ENCODE measurements at regions not wholly inside any gene's neighbourhood (a gene's known extent, or its start where the extent isn't known, plus 50 kb on each side); places are given as distances from the start of the nearest gene placed in this dataset.

DNA sequence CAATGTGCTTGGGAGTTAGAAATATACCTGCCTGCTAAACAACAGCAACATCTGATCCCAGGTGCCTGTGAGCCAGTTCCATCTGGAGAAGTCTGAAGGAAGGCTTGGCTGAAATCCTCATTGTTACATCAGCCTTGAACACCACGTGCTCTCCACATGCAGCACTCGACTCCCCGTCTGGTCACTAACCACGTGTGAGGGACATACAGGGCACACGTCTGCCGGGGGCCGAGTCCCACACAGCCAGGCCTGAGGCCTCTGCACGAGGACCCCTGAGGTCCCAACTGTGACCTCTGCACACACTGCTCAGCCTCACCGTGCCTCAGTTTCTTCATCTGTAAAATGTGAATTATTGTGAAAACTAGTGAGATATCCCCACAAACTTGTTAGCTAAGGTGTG, 236.5 kb upstream of the SALL3 start:
- TF ChIP-seq, protein P1, sequence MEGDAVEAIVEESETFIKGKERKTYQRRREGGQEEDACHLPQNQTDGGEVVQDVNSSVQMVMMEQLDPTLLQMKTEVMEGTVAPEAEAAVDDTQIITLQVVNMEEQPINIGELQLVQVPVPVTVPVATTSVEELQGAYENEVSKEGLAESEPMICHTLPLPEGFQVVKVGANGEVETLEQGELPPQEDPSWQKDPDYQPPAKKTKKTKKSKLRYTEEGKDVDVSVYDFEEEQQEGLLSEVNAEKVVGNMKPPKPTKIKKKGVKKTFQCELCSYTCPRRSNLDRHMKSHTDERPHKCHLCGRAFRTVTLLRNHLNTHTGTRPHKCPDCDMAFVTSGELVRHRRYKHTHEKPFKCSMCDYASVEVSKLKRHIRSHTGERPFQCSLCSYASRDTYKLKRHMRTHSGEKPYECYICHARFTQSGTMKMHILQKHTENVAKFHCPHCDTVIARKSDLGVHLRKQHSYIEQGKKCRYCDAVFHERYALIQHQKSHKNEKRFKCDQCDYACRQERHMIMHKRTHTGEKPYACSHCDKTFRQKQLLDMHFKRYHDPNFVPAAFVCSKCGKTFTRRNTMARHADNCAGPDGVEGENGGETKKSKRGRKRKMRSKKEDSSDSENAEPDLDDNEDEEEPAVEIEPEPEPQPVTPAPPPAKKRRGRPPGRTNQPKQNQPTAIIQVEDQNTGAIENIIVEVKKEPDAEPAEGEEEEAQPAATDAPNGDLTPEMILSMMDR (IDR thresholded peaks at IDR 0.05; ENCODE audit: low read depth, low read length, poor library complexity, severe bottlenecking): no peak
- TF ChIP-seq EZH2phosphoT487 (IDR thresholded peaks at IDR 0.05; ENCODE audit: borderline replicate concordance, low read length): no peak
